GM21576 (cell line): ENCODE measurements at regions not wholly inside any gene's neighbourhood (a gene's known extent, or its start where the extent isn't known, plus 50 kb on each side); places are given as distances from the start of the nearest gene placed in this dataset.
"Not testable (repeated sequence)": the region's sequence is repeated elsewhere in the genome, so short reads cannot be mapped to it uniquely, and the experiment has no call there.

Source experiments
- ATAC-seq: cut with Tn5 transposase; IDR thresholded peaks from one replicate; pipeline ENCODE4 v1.9.1; 2021; ENCODE audit warnings: mild to moderate bottlenecking, moderate library complexity; ENCODE audit not compliant: unreplicated experiment

- ATAC-seq = no peak
Observed at GRCh38 chr21:14903172-14903865, 161.5 kb downstream of the NRIP1 start.

GRCh38 chr21:14901482-14901958 is 163.3 kb downstream of the NRIP1 start:
- peak; percentile 64 for ATAC-seq

GRCh38 chr21:14900611-14901010 is 164.2 kb downstream of the NRIP1 start:
- ATAC-seq = no peak

GRCh38 chr21:14900058-14900457 is 164.7 kb downstream of the NRIP1 start:
- no peak for ATAC-seq

GRCh38 chr21:14895792-14896191 is 169.0 kb downstream of the NRIP1 start:
- ATAC-seq = no peak

GRCh38 chr21:14890141-14890540 is 174.7 kb downstream of the NRIP1 start:
- ATAC-seq = no peak

- ATAC-seq = no peak
Observed at GRCh38 chr21:14889080-14889810, 175.6 kb downstream of the NRIP1 start.

- no peak for ATAC-seq
Observed at GRCh38 chr21:14888202-14888601, 176.6 kb downstream of the NRIP1 start.

GRCh38 chr21:14886001-14886400 is 178.8 kb downstream of the NRIP1 start:
- ATAC-seq = no peak

- no peak for ATAC-seq
Observed at GRCh38 chr21:14883351-14883750, 181.4 kb downstream of the NRIP1 start.

- not testable (repeated sequence) for ATAC-seq
Observed at GRCh38 chr21:14882545-14882944, 182.3 kb downstream of the NRIP1 start.

GRCh38 chr21:14881863-14882499 is 182.8 kb downstream of the NRIP1 start:
- no peak for ATAC-seq

GRCh38 chr21:14880922-14881321 is 183.9 kb downstream of the NRIP1 start:
- no peak for ATAC-seq

- no peak for ATAC-seq
Observed at GRCh38 chr21:14879458-14879857, 185.3 kb downstream of the NRIP1 start.

GRCh38 chr21:14878971-14879370 is 185.8 kb downstream of the NRIP1 start:
- no peak for ATAC-seq

GRCh38 chr21:14877581-14878228 is 187.1 kb downstream of the NRIP1 start:
- ATAC-seq = no peak

GRCh38 chr21:14876524-14876840 is 188.3 kb downstream of the NRIP1 start:
- ATAC-seq = no peak

- ATAC-seq = peak; percentile 64
Observed at GRCh38 chr21:14875704-14876523, 188.9 kb downstream of the NRIP1 start.

- no peak for ATAC-seq
Observed at GRCh38 chr21:14875186-14875585, 189.6 kb downstream of the NRIP1 start.

- ATAC-seq = no peak
Observed at GRCh38 chr21:14874379-14874778, 190.4 kb downstream of the NRIP1 start.

GRCh38 chr21:14871861-14872260 is 192.9 kb downstream of the NRIP1 start:
- ATAC-seq = no peak
